NCI-H226 (cell line): ENCODE measurements at regions not wholly inside any gene's neighbourhood (a gene's known extent, or its start where the extent isn't known, plus 50 kb on each side); places are given as distances from the start of the nearest gene placed in this dataset.
"Not testable (repeated sequence)": the region's sequence is repeated elsewhere in the genome, so short reads cannot be mapped to it uniquely, and the experiment has no call there.

Experiments used
- DNase-seq: peaks from one replicate; pipeline ENCODE4 v3.0.0-alpha.2; 2015

GRCh38 chr17:6893382-6894205, 62.1 kb upstream of the TEKT1 start:
- no peak for DNase-seq

- DNase-seq: no peak
Observed at GRCh38 chr17:6894206-6894528, 62.6 kb upstream of the TEKT1 start.

GRCh38 chr17:6901086-6901485, 69.6 kb upstream of the TEKT1 start:
- no peak for DNase-seq

DNA sequence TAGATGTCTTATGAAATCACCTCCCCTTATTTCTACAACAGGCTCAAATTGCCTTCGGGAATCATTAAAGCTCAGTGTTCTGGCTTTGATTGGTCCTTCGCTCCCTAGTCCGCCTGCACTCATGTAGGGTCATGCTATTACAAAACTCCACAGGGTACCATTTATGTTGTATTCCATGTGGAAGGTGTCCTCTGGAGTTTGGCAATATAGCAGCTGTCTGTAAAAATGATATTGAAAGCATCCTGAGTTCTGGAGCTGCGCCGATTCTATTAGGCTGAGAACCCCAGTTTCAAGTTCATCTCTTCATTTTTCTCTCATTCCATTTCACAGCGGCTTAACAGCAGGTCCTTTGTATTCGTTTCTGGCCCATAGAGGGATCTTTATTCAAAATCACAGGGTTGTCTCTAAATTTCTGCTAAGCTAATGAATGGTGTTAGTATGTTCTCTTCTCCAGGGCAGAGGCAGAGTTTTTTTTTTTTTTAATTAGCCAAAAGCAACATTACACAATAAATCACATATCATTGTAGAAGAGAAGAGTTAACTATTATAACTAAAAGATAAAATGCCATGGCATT, 71.9 kb upstream of the TEKT1 start:
- no peak for DNase-seq

DNA sequence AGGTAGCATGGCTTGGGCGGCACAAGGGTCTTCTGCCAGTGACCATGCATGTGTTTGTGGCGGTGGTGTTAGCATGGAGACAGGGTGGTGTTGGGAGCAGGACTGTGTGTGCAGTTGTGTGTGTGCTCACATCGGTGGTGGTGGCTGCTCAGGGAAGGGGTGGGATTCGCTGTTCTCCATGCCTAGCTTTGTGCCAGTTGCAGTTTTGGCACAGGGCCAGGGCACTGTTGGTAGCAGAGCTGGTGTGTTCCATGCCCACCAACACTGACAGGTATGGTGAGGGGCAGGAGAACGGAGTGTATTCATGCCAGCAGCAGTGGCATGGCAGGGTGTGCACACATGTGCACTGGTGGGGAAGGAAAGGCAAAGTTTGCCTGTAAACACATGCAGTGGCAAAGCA, 77.3 kb upstream of the TEKT1 start:
- DNase-seq: no peak

DNA sequence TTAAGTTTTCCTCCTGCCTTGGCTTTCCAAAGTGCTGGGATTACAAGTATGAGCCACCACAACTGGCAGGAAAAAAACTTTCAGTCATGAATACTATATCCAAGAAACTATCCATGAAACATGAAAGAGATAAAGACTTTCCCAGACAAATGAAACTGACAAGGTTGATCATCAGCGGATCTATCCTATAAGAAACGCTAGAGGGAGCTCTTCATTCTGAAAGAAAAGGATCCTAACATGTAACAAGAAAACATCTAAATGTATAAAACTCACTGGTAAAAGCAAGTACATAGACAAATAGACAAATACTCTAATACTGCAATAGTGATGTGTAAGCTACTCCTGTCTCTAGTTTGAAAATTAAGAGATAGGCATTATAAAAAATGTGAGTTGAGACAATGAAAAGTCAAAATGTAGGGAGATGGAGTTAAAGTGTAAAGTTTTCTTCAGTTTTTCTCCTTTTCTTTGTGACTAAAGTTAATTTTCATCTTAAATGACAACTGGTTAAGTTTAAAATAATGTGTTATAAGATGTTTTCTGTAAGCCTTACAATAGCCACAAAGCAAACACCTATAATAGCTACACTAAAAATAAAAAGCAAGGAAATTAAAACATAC, 79.6 kb upstream of the TEKT1 start:
- no peak for DNase-seq

- DNase-seq: no peak
Observed at GRCh38 chr17:6912110-6913051, 80.9 kb upstream of the TEKT1 start.

- DNase-seq: peak; percentile 12
Observed at GRCh38 chr17:6913608-6914443, 82.0 kb upstream of the ALOX12 start.

DNA sequence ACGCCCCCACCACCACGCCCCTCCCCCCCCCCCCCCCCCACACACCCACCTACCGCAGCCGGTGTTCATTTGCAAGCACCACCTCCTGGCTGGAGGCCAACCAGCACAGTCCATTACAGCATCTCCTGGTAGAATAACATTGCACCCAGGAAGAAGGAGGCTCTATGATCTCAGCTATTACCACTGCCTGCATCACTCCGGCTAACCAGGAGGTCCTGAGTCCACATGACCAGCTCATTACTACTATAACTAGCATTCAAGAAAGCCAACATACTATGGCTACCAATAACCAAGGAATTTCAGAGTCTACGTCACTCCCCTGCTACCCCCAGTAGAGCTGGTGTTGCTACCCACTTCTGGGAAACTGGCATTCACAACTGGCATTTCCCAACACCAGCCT, 81.1 kb upstream of the ALOX12 start:
- peak; percentile 43 for DNase-seq

- DNase-seq: no peak
Observed at GRCh38 chr17:6915620-6916019, 80.2 kb upstream of the ALOX12 start.

DNA sequence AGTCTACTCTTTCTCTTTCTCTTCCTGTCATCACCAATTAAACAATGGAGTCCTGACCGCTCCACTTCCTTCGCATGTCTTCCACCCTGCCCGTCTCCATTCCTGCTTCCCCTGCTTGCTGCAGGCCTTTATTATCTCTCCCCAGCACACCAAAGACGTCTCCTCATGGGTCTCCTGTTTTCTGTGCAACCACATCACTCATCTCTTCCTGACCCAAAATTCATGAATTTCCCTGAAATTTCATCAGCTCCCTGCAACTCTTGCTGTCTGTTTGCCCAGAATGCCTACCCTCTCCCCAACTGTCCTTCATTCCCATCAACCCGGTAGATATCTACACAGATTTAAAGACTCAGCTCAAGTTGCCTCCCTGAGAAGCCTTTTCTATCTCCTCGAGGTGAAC, 76.7 kb upstream of the ALOX12 start:
- no peak for DNase-seq

DNA sequence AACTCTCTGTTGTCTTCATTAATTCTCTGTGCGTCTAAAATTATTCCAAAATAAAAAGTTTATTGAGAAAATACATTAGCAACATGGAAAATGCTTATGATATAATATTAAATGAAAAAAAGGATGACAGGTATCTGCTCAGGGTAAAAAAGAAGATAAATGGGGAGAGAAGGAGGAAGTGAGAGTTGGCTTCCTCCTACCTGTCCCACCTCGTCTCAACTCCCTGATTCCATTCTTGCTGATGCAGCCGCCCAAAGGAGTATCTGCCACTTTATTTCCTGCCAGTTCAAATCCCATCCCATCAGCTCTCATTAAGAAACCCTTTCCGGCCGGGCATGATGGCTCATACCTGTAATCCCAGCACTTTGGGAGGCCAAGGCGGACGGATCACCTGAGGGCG, 72.5 kb upstream of the ALOX12 start:
- DNase-seq: no peak

- DNase-seq: no peak
Observed at GRCh38 chr17:6924208-6924607, 71.6 kb upstream of the ALOX12 start.

DNA sequence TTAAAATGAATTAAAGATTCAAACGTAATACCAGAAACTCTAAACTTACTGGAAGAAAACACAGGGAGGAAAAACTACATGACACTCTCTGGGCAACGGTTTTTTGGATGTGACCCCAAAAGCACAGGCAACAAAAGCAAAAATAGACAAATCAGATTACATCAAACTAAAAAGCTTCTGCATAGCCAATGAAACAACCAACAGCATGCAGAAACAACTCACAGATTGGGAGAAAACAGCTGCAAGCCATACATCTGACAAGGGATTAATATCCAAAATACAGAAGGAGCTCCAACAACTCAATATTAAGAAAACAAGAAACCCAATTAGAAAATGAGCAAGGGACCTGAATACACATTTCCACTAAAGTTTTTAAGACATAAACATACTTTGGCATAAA, 69.2 kb upstream of the ALOX12 start:
- DNase-seq: no peak

DNA sequence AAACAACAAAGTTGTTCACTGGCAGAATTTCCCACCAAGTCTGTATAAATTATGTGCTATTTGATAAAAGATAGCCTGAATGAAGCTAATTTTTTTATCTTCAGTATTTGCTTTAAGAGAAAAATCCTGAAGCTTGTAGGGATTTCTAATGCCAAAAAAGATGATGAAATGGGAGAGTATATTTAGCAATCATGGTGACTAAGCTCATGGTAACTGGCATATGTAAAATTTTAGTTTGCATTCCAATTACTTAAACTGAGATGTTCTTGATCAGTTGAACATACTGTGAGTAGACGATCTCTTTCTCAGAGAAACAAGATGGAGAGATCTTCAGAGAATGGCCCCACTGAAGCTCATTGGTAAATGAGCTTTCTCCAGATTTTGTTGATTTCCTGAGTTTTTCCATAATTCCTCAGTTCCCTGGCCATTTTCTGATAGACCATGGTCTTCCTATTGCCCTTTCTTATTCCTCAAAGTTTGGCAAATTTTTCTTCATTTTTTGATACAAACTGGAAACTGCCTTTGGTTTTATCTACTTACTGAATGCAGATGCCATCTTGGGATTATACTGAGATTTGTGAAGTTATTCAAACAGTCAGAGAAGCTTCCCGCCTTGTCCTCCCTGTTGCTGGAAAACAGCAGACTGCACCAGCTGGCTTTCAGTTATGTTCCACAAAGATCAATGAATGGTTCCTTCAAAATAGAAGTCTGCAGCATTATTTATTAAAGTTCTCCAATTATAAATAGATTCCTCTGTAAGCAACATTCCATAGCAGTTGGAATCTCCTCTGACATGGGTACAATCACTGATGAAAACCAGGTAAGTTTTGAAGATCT, 68.3 kb upstream of the ALOX12 start:
- DNase-seq: peak; percentile 33

DNA sequence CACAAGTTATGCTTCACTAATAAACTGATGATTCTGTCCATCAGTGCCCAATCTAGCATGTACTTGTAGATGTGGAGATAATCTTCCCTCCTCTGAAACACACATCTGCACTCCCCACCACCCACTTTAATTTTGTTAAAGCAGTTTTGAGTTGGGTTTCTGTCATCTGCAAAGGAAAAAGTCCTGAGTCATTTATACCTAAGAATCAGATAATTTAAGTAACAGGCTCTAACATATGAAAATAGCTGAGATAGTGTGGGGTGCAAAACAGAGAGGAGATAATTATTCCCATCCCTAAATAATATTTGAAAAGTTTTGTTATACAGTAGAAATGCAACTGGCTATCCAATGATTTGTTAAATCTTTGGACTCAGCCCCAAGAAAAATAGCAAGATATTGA, 67.7 kb upstream of the ALOX12 start:
- no peak for DNase-seq

DNA sequence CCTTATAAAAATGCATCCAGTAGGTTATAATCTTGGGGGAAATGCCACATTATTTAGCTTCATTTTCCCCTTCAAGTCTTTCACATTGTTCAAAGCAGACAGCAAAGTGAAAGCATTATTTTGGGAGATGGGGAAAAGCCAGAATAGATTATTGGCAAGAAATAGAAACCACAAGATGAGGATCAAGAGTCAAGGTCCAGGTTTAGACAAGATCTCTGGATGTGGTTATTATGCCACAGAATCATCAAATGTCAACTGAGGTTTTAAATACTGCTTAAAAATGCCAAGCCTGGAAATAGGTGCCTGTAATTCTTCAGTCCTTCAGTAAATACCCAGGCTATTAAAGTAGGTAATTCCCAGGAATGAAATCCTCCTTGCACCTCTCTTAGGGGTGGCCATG, 65.1 kb upstream of the ALOX12 start:
- DNase-seq: no peak

GRCh38 chr17:6934544-6934943, 61.3 kb upstream of the ALOX12 start:
- DNase-seq: not testable (repeated sequence)

DNA sequence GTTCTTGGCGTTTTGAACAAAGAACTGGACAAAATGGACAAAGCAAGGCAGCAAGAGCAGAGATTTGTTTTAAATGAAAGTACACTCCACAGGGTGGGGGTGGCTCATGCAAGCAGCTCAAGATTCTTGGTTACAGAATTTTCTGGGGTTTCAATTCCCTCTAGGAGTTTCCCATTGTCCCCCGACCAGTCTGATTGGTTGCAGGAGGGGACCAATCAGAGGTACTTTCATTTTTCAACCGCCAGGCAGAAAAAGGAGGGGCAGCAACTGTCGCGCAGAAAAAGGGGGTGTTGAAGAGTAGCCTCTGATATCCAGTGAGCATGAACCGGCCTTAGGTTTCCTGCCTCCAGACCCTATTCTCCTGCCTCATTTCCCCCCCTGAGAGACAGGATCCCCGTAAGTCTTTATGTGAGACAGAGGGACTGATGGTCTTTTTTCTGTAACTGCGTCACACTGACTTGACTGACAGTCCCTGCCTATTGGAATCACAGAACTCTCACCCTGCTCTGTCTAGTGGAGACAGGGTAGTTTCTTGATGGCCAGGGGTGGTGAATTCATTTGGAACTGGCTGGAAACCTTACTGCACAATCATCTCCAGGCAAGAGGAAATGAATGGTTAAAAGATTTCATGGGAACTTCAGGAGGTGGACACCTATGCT, 59.4 kb upstream of the ALOX12 start:
- no peak for DNase-seq

GRCh38 chr17:6938637-6939036, 57.2 kb upstream of the ALOX12 start:
- no peak for DNase-seq

GRCh38 chr17:6940186-6940649, 55.6 kb upstream of the ALOX12 start:
- DNase-seq: no peak
